Skeletal muscle satellite cell (primary cell): ENCODE measurements at regions not wholly inside any gene's neighbourhood (a gene's known extent, or its start where the extent isn't known, plus 50 kb on each side); places are given as distances from the start of the nearest gene placed in this dataset.

ENCODE experiments used
- H3K27me3 ChIP-seq: 2 replicates; pipeline ENCODE4 v1.7.0; 2013; ENCODE audit warnings: low read length; ENCODE audit not compliant: control insufficient read depth, insufficient read depth
- H3K36me3 ChIP-seq: 2 replicates; pipeline ENCODE4 v1.7.0; 2013; ENCODE audit warnings: mild to moderate bottlenecking, control low read depth, low read length; ENCODE audit not compliant: insufficient read depth
- H3K4me1 ChIP-seq: 2 replicates; pipeline ENCODE4 v1.7.0; 2013; ENCODE audit warnings: low read length; ENCODE audit not compliant: control insufficient read depth, insufficient read depth
- H3K4me2 ChIP-seq: 2 replicates; pipeline ENCODE4 v1.7.0; 2013; ENCODE audit warnings: mild to moderate bottlenecking, low read length
- H3K4me3 ChIP-seq: 2 replicates; pipeline ENCODE4 v1.7.0; 2013; ENCODE audit warnings: low read length
- H3K9ac ChIP-seq: 2 replicates; pipeline ENCODE4 v1.7.0; 2013; ENCODE audit warnings: mild to moderate bottlenecking, low read depth, low read length, moderate library complexity
- H3K9me3 ChIP-seq: replicated peaks from 2 replicates; pipeline ENCODE4 v1.7.0; 2013; ENCODE audit warnings: mild to moderate bottlenecking, control low read depth, low read length

DNA sequence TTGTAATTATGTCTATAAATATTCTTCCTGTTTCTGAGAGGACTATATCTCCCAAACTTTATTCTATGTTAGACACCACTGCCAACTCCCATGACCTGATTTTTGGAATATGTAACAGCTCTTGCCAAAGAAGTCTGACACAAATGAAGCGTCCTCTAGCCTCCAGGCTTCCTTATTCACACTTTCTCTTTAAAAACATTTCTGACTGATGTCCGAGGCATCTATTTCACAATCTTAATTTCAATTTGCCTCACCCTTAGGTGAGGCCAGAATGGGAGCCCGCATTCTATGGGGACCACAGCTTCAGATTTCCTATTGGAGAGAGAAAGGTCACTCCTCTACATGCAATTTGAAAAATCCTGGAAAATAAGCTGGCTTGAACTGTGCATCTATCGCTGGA lies 873.2 kb downstream of the GATA3 start:
- Histone ChIP-seq H3K4me2 (no peak overlapping the region), H3K36me3 (no peaks in the 10 kb centered on the region), H3K4me3 (no peak overlapping the region), H3K27me3 (no peaks in the 10 kb centered on the region), H3K9me3 (no peaks in the 10 kb centered on the region), H3K9ac (no peak overlapping the region), H3K4me1 (no peaks in the 10 kb centered on the region)

GRCh38 chr10:8946451-8946850 lies 892.0 kb downstream of the GATA3 start:
- Histone ChIP-seq H3K9ac (no peak overlapping the region), H3K9me3 (no peaks in the 10 kb centered on the region), H3K27me3 (no peaks in the 10 kb centered on the region), H3K4me3 (no peak overlapping the region), H3K36me3 (no peaks in the 10 kb centered on the region), H3K4me1 (no peaks in the 10 kb centered on the region), H3K4me2 (no peak overlapping the region)

- H3K36me3 ChIP-seq = no peaks in the 10 kb centered on the region
- no peak overlapping the region for H3K9ac ChIP-seq
- H3K9me3 ChIP-seq = no peaks in the 10 kb centered on the region
- H3K4me2 ChIP-seq = no peak overlapping the region
- H3K4me3 ChIP-seq = no peak overlapping the region
- H3K27me3 ChIP-seq = no peaks in the 10 kb centered on the region
- H3K4me1 ChIP-seq = no peaks in the 10 kb centered on the region
Observed at GRCh38 chr10:8950978-8951377, 896.5 kb downstream of the GATA3 start.

DNA sequence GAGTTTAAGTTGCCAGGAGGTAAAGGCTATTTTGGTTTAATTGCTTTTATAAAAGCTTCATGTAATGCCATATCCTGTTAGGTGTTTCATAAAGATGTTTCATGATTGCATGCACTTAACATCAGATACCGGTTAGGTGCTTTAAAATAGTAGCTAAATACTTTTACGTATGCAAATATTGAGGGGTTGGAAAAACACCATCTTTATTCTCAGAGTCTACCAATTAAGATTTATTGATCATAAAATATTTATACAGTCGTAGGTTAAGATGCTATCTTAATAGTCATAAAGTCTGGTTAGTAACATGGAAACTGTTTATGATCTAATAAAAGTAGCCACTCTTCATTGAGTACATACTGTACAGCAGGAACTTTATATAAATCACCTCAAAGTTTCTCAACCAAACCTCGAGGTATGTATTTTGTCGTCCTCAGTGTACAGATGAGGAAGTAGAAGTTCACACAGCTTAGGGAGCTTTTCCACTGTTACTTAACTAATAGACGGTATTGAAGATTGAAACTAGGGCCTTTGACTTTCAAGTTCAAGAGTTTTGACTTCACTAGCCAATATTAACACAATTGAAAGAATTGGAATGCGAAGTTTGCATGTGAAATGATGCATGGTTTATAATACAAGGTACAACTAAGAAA lies 897.1 kb downstream of the GATA3 start:
- Histone ChIP-seq H3K4me3 (no peak overlapping the region), H3K4me2 (no peak overlapping the region), H3K4me1 (no peaks in the 10 kb centered on the region)

DNA sequence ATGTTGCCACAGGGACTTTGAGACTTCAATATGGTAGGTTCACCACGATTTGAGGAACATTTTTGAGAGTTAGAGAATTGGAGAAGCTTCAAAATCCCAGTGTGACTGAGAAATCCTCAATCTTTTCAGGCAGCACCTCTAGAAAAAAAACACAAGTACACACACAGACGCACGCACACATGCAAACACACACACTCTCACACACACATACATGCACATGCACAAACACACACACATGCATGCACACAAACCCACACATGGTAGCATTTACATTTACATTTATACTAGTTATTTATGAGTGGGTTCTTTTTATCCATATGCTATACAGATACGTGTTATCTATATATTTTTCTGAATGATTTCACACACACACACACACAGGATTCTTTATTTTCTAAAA lies 901.9 kb downstream of the GATA3 start:
- no peak overlapping the region for H3K4me2 ChIP-seq
- H3K4me1 ChIP-seq = no peaks in the 10 kb centered on the region
- no peaks in the 10 kb centered on the region for H3K27me3 ChIP-seq
- H3K9ac ChIP-seq = no peak overlapping the region
- no peaks in the 10 kb centered on the region for H3K9me3 ChIP-seq
- no peaks in the 10 kb centered on the region for H3K36me3 ChIP-seq
- no peak overlapping the region for H3K4me3 ChIP-seq

More for the DNA sequence above, 897.1 kb downstream of the GATA3 start:
- no peaks in the 10 kb centered on the region for H3K9me3 ChIP-seq
- H3K36me3 ChIP-seq = no peaks in the 10 kb centered on the region
- H3K9ac ChIP-seq = no peak overlapping the region
- no peaks in the 10 kb centered on the region for H3K27me3 ChIP-seq

DNA sequence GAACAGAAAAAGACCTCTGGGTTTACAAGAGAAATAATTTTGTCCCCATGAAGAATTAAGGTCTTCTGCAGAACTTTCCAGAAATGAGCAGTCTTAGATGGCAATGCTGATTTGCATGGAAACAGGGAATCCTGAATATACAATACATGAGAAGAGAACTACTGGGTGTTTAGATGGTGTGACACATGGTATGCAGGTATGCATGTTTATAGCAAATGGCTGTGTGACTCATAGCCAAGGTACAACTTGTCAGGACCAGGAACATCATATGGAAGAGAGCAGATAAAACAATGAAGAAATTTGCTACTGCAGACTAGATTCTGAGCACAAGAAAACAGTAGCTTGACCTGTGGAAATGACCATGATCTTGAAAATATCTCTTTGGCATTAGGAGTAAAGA lies 907.8 kb downstream of the GATA3 start:
- H3K4me3 ChIP-seq = no peak overlapping the region
- H3K36me3 ChIP-seq = no peaks in the 10 kb centered on the region
- no peaks in the 10 kb centered on the region for H3K9me3 ChIP-seq
- no peaks in the 10 kb centered on the region for H3K27me3 ChIP-seq
- peaks cover 6% of the 10 kb centered on the region for H3K4me1 ChIP-seq
- H3K4me2 ChIP-seq = no peak overlapping the region
- no peak overlapping the region for H3K9ac ChIP-seq

- no peaks in the 10 kb centered on the region for H3K36me3 ChIP-seq
- H3K4me1 ChIP-seq = peaks cover 6% of the 10 kb centered on the region
- H3K9ac ChIP-seq = no peak overlapping the region
- H3K9me3 ChIP-seq = no peaks in the 10 kb centered on the region
- peak overlapping the region; percentile 54 for H3K4me2 ChIP-seq
- no peak overlapping the region for H3K4me3 ChIP-seq
- no peaks in the 10 kb centered on the region for H3K27me3 ChIP-seq
Observed at GRCh38 chr10:8967061-8967460, 912.6 kb downstream of the GATA3 start.

DNA sequence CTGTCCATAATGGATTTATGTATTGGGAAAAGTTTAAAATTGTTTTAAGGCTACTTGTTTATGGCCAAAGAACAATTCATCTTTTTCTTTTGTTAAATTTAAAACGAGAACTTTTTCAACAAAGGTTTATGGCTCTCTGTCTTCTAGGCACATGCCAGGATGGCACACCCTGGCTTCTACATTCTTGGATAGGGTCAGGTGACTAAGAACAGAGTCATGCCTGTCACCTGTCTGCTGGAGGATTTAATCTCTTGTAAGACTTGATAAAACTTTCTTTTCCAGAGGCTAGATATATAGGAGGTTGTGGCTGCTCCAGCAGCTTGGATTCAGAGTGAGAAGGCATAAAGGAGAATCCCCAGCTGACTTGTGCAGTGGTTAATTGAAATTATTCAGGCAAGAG lies 915.4 kb downstream of the GATA3 start:
- peaks cover 6% of the 10 kb centered on the region for H3K4me1 ChIP-seq
- no peaks in the 10 kb centered on the region for H3K27me3 ChIP-seq
- H3K9me3 ChIP-seq = no peaks in the 10 kb centered on the region
- H3K4me3 ChIP-seq = no peak overlapping the region
- H3K9ac ChIP-seq = no peak overlapping the region
- H3K4me2 ChIP-seq = no peak overlapping the region
- H3K36me3 ChIP-seq = no peaks in the 10 kb centered on the region

DNA sequence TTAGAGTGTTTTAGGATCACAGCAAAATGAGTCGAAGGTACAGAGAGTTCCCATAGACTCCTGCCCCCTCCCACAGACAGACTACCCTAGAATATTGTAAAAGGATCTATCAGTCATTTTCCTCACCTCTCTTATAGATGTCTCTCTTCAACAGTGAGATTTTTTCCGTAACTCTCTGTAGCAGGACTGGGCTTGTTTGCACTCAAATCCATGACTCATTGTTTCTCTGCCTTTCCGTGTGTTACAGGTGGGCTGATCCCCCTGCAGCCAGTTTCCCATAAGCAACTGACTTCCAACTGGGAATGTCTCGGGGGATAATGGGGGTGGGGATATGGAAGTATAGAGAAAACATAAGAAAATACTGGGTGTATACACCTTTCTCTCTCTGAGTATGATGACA lies 921.0 kb downstream of the GATA3 start:
- Histone ChIP-seq H3K4me2 (no peak overlapping the region), H3K9ac (no peak overlapping the region), H3K27me3 (no peaks in the 10 kb centered on the region), H3K9me3 (no peaks in the 10 kb centered on the region), H3K4me1 (no peaks in the 10 kb centered on the region), H3K36me3 (no peaks in the 10 kb centered on the region), H3K4me3 (no peak overlapping the region)

- Histone ChIP-seq H3K9me3 (no peaks in the 10 kb centered on the region), H3K36me3 (no peaks in the 10 kb centered on the region), H3K27me3 (no peaks in the 10 kb centered on the region), H3K4me1 (no peaks in the 10 kb centered on the region), H3K9ac (no peak overlapping the region), H3K4me3 (no peak overlapping the region), H3K4me2 (no peak overlapping the region)
Observed at GRCh38 chr10:8978100-8978499, 923.6 kb downstream of the GATA3 start.

DNA sequence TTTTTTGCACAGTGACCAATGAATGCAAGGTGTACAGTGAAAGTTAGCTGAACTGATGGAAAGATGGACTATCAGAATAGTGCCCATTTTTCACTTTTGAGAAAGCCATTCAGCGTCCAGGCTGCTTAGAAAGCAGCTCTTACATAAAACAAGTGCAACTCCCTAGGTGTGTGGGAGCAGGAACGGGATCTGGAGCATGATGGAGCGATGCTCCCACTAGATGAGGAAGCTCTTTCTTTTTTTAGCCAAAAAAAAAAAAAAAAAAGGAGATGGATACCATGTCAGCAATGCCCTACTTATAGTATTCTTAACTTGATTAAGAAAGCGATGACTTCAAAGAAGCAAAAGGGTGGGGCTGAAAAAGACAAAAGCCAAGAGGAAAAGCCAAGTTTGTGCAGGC lies 925.5 kb downstream of the GATA3 start:
- Histone ChIP-seq H3K4me3 (no peak overlapping the region), H3K9ac (no peak overlapping the region), H3K4me2 (no peak overlapping the region), H3K9me3 (no peaks in the 10 kb centered on the region), H3K36me3 (no peaks in the 10 kb centered on the region), H3K4me1 (no peaks in the 10 kb centered on the region), H3K27me3 (no peaks in the 10 kb centered on the region)

DNA sequence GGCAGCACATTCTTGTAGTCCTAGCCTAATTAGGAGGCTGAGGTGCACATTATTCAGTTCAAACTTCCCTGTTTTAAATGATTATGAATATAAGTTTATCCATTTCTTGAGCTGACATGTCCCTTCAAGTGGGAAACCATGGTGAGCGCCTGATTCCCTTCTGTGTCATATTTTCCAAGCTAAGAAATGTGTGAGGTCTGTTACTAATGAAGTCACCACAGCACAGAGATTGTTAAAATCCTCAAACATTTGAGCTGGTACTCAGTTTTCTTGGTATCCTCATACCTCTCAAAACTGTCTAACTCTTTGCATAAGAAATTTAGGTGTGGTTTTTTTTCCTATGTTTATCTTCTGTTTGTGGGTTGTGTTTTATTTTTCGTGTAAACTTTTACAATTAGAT lies 926.8 kb downstream of the GATA3 start:
- Histone ChIP-seq H3K27me3 (no peaks in the 10 kb centered on the region), H3K4me1 (no peaks in the 10 kb centered on the region), H3K4me3 (no peak overlapping the region), H3K36me3 (no peaks in the 10 kb centered on the region), H3K9me3 (no peaks in the 10 kb centered on the region), H3K4me2 (no peak overlapping the region), H3K9ac (no peak overlapping the region)
